H1 (cell line): ENCODE measurements at regions not wholly inside any gene's neighbourhood (a gene's known extent, or its start where the extent isn't known, plus 50 kb on each side); places are given as distances from the start of the nearest gene placed in this dataset.

Source experiments
- CTCF ChIA-PET: fragments of 300-600 bp; sonication (Branson Sonifier 250); formaldehyde crosslinking; loops from one replicate; lab custom pipeline; 2021; ENCODE audit not compliant: partially characterized antibody; lab: Charles Lee
- POLR2A ChIA-PET: fragments of 300-600 bp; sonication (Branson Sonifier 250); formaldehyde crosslinking; loops from one replicate; lab custom pipeline; 2021; ENCODE audit warnings: inconsistent platforms; ENCODE audit not compliant: partially characterized antibody; lab: Charles Lee
- DNase-seq, 2 experiments: peaks; one replicate each; pipeline versions ENCODE4 v3.0.0 to v3.0.0-alpha.2; 2010 to 2022; ENCODE audit warnings: low spot score in 2 of 2, low read depth in 1 of 2, mixed read lengths in 1 of 2
- FAIRE-seq: peaks from 2 replicates; lab custom pipeline; 2011; peaks lifted over from hg19 to GRCh38; lab: Jason Lieb, UNC
- H2AFZ ChIP-seq: 2 replicates; pipeline ENCODE4 v1.8.1; 2012; ENCODE audit warnings: low read length, inconsistent platforms
- H2AK5ac ChIP-seq: 2 replicates; pipeline ENCODE4 v1.6.1; 2013; ENCODE audit warnings: low read depth, low read length
- H2BK120ac ChIP-seq: replicated peaks from 2 replicates; pipeline ENCODE3; 2013; ENCODE audit warnings: low read depth, low read length, inconsistent platforms
- H2BK12ac ChIP-seq: 2 replicates; pipeline ENCODE4 v1.6.1; 2013; ENCODE audit warnings: low read depth, low read length
- H2BK15ac ChIP-seq: 2 replicates; pipeline ENCODE4 v1.6.1; 2013; ENCODE audit warnings: low read length
- H2BK20ac ChIP-seq: 2 replicates; pipeline ENCODE4 v1.6.1; 2013; ENCODE audit warnings: low read length
- H2BK5ac ChIP-seq: 2 replicates; pipeline ENCODE4 v1.6.1; 2013; ENCODE audit warnings: low read depth, low read length
- H3K14ac ChIP-seq: 2 replicates; pipeline ENCODE4 v1.6.1; 2013; ENCODE audit warnings: inconsistent platforms; ENCODE audit not compliant: insufficient read length
- H3K18ac ChIP-seq: 2 replicates; pipeline ENCODE4 v1.6.1; 2013; ENCODE audit warnings: low read length; ENCODE audit errors: extremely low read depth
- H3K23ac ChIP-seq: 2 replicates; pipeline ENCODE4 v1.6.1; 2013; ENCODE audit warnings: inconsistent platforms; ENCODE audit not compliant: insufficient read length
- H3K23me2 ChIP-seq: 2 replicates; pipeline ENCODE4 v1.6.1; 2013; ENCODE audit warnings: low read depth, low read length
- H3K27ac ChIP-seq: 2 replicates; pipeline ENCODE4 v1.6.1; 2011; ENCODE audit warnings: low read depth, low read length, inconsistent platforms
- H3K27me3 ChIP-seq, 4 experiments: replicated peaks in 1 of 4; 1 replicate in 1 of 4; 2 replicates in 3 of 4; pipeline versions ENCODE4 v1.6.1 to v1.8.1; 2011 to 2013; ENCODE audit warnings: low read length in 3 of 4, mild to moderate bottlenecking in 3 of 4, inconsistent platforms in 2 of 4, mixed read lengths in 2 of 4, moderate library complexity in 1 of 4; ENCODE audit not compliant: control insufficient read depth in 3 of 4, insufficient read depth in 3 of 4; ENCODE audit errors: extremely low read depth in 1 of 4
- H3K36me3 ChIP-seq, 4 experiments: 2 replicates each; pipeline versions ENCODE4 v1.6.1 to v1.8.1; 2011 to 2013; ENCODE audit warnings: mild to moderate bottlenecking in 4 of 4, low read length in 3 of 4, moderate library complexity in 2 of 4, control low read depth in 1 of 4, inconsistent platforms in 1 of 4; ENCODE audit not compliant: insufficient read depth in 4 of 4, control insufficient read depth in 2 of 4
- H3K4ac ChIP-seq: replicated peaks from 2 replicates; pipeline ENCODE3; 2013; ENCODE audit warnings: low read length, low read depth, mixed read lengths, inconsistent platforms; ENCODE audit not compliant: insufficient read length
- H3K4me1 ChIP-seq, 4 experiments: replicated peaks in 1 of 4; 1 replicate in 1 of 4; 2 replicates in 3 of 4; pipeline versions ENCODE4 v1.6.1 to v1.8.1; 2011 to 2013; ENCODE audit warnings: low read length in 3 of 4, inconsistent platforms in 2 of 4, mixed read lengths in 1 of 4; ENCODE audit not compliant: insufficient read depth in 4 of 4, control insufficient read depth in 3 of 4
- H3K4me2 ChIP-seq, 2 experiments: 2 replicates each; pipeline versions ENCODE4 v1.6.1 to v1.8.1; 2011 to 2013; ENCODE audit warnings: low read depth in 2 of 2, low read length in 2 of 2, control low read depth in 1 of 2, inconsistent platforms in 1 of 2, mild to moderate bottlenecking in 1 of 2; ENCODE audit not compliant: insufficient read depth in 1 of 2
- H3K4me3 ChIP-seq, 4 experiments: fragments of 200-600, 300-600 bp in 1 of 4; sonication (generic), shearing (Covaris generic), sonication (Bioruptor Twin) in 1 of 4; 2 replicates each; pipeline versions ENCODE4 v1.5.1 to v1.8.1; 2011 to 2016; ENCODE audit warnings: low read length in 4 of 4, low read depth in 3 of 4, control low read depth in 2 of 4, inconsistent platforms in 2 of 4, mild to moderate bottlenecking in 2 of 4, mixed read lengths in 1 of 4, moderate library complexity in 1 of 4; ENCODE audit not compliant: insufficient read depth in 2 of 4; ENCODE audit errors: extremely low read depth in 1 of 4
- H3K56ac ChIP-seq: replicated peaks from 2 replicates; pipeline ENCODE3; 2013; ENCODE audit warnings: low read depth, mild to moderate bottlenecking, mixed read lengths, low read length, inconsistent platforms; ENCODE audit not compliant: insufficient read length
- H3K79me1 ChIP-seq: 2 replicates; pipeline ENCODE4 v1.6.1; 2013; ENCODE audit warnings: low read depth, low read length, control low read depth
- H3K79me2 ChIP-seq, 2 experiments: 2 replicates each; pipeline versions ENCODE4 v1.6.1 to v1.8.1; 2012 to 2013; ENCODE audit warnings: low read length in 2 of 2, mild to moderate bottlenecking in 2 of 2, inconsistent platforms in 1 of 2; ENCODE audit not compliant: insufficient read depth in 2 of 2, control insufficient read depth in 1 of 2
- H3K9ac ChIP-seq, 4 experiments: replicated peaks in 1 of 4; 1 replicate in 1 of 4; 2 replicates in 3 of 4; pipeline versions ENCODE4 v1.6.1 to v1.8.1; 2011 to 2013; ENCODE audit warnings: low read depth in 3 of 4, low read length in 3 of 4, control low read depth in 2 of 4, mild to moderate bottlenecking in 2 of 4, moderate library complexity in 2 of 4, inconsistent platforms in 1 of 4; ENCODE audit errors: extremely low read depth in 1 of 4
- H3K9me3 ChIP-seq, 2 experiments: 2 replicates each; pipeline versions ENCODE4 v1.6.1 to v1.8.1; 2012 to 2013; ENCODE audit warnings: mild to moderate bottlenecking in 2 of 2, moderate library complexity in 2 of 2, control low read depth in 1 of 2, inconsistent platforms in 1 of 2, low read depth in 1 of 2, low read length in 1 of 2, mixed read lengths in 1 of 2; ENCODE audit not compliant: insufficient read depth in 2 of 2
- H4K20me1 ChIP-seq, 2 experiments: replicated peaks in 1 of 2; 2 replicates each; pipeline versions ENCODE3 to v1.8.1; 2011 to 2013; ENCODE audit warnings: inconsistent platforms in 2 of 2, low read length in 2 of 2, mild to moderate bottlenecking in 1 of 2; ENCODE audit not compliant: insufficient read depth in 2 of 2, control insufficient read depth in 1 of 2
- H4K5ac ChIP-seq: 2 replicates; pipeline ENCODE4 v1.6.1; 2013; ENCODE audit warnings: low read length, low read depth, mixed read lengths, inconsistent platforms; ENCODE audit not compliant: insufficient read length
- H4K8ac ChIP-seq: 2 replicates; pipeline ENCODE4 v1.8.0; 2013; ENCODE audit warnings: mild to moderate bottlenecking, moderate library complexity, low read length, inconsistent platforms; ENCODE audit not compliant: insufficient read depth; ENCODE audit errors: extremely low read depth
- H4K91ac ChIP-seq: replicated peaks from 2 replicates; pipeline ENCODE3; 2013; ENCODE audit warnings: low read length, mixed read lengths, inconsistent platforms; ENCODE audit not compliant: insufficient read length
- BACH1 ChIP-seq: IDR thresholded peaks from 2 replicates; pipeline ENCODE4 v1.6.1; 2012; ENCODE audit warnings: low read length, improper control_type of control experiment
- BCL11A ChIP-seq, 2 experiments: IDR thresholded peaks; one replicate each; pipeline ENCODE4 v1.6.1; 2011; ENCODE audit warnings: low read depth in 2 of 2, low read length in 2 of 2, mild to moderate bottlenecking in 2 of 2
- E2F6 ChIP-seq: IDR thresholded peaks from 2 replicates; pipeline ENCODE4 v1.6.1; 2012; ENCODE audit warnings: inconsistent platforms
- GTF2F1 ChIP-seq: IDR thresholded peaks from 2 replicates; pipeline ENCODE4 v1.6.1; 2012; ENCODE audit warnings: low read depth, low read length, improper control_type of control experiment, borderline replicate concordance
- RNF2 ChIP-seq: fragments of 200-900, 300-1000 bp; sonication (generic); IDR thresholded peaks from 2 replicates; pipeline ENCODE4 v1.7.1; 2016; ENCODE audit warnings: borderline replicate concordance, low read depth, mild to moderate bottlenecking, antibody characterized with exemption, low read length; ENCODE audit not compliant: poor library complexity, severe bottlenecking; ENCODE audit errors: missing control alignments
- SIX5 ChIP-seq: IDR thresholded peaks from 2 replicates; pipeline ENCODE4 v1.6.1; 2011; ENCODE audit warnings: mild to moderate bottlenecking, low read depth, low read length
- SRF ChIP-seq: IDR thresholded peaks from 2 replicates; pipeline ENCODE4 v1.6.1; 2011; ENCODE audit warnings: mild to moderate bottlenecking, low read depth, low read length, moderate library complexity
- TAF1 ChIP-seq: IDR thresholded peaks from 2 replicates; pipeline ENCODE4 v1.6.1; 2011; ENCODE audit warnings: mild to moderate bottlenecking, low read depth, low read length
- USF2 ChIP-seq: IDR thresholded peaks from 2 replicates; pipeline ENCODE4 v1.6.1; 2011; ENCODE audit warnings: low read length, improper control_type of control experiment
- WGBS, 2 experiments: shearing (Covaris generic) in 1 of 2; methylation state at CpG; one replicate each; pipeline versions ENCODE4 v1.1.6 to v1.1.7; 2013 to 2015; ENCODE audit warnings: low lambda C conversion rate in 2 of 2, mixed read lengths in 2 of 2, inconsistent platforms in 1 of 2, low coverage in 1 of 2, missing lambda C conversion rate in 1 of 2; ENCODE audit not compliant: insufficient replicate concordance in 2 of 2, insufficient coverage in 1 of 2, insufficient read length in 1 of 2; ENCODE audit errors: extremely low coverage in 1 of 2, missing lambda C conversion rate in 1 of 2; 5-methylcytosine and 5-hydroxymethylcytosine counted together

- ChIA-PET POLR2A (no interaction called here), CTCF (interaction anchor here (0.6 kb wide), 2 partner anchors 11 to 603 kb away, joined by 3 to 4 read pairs; no protein-coding TSS in a partner anchor)
- Histone ChIP-seq H4K5ac (no peak overlapping the region), H2AFZ (no peak overlapping the region), H3K23ac (no peak overlapping the region), H3K14ac (no peak overlapping the region), H4K20me1 (no peaks in the 10 kb centered on the region), H2BK12ac (no peak overlapping the region), H3K36me3 (no peaks in the 10 kb centered on the region), H3K9me3 (no peaks in the 10 kb centered on the region), H3K23me2 (no peaks in the 10 kb centered on the region), H4K91ac (no peak overlapping the region), H3K27ac (no peak overlapping the region), H3K18ac (no peak overlapping the region), H3K4ac (no peak overlapping the region), H3K4me1 (no peaks in the 10 kb centered on the region), H3K79me1 (no peaks in the 10 kb centered on the region), H3K9ac (no peak overlapping the region), H2BK5ac (no peak overlapping the region), H2BK120ac (no peak overlapping the region), H3K4me2 (no peak overlapping the region), H3K56ac (no peak overlapping the region), H2BK15ac (no peak overlapping the region), H3K4me3 (no peak overlapping the region), H3K79me2 (no peaks in the 10 kb centered on the region), H2AK5ac (no peak overlapping the region), H4K8ac (no peak overlapping the region), H2BK20ac (no peak overlapping the region), H3K27me3 (no peaks in the 10 kb centered on the region)
- no peak for TF ChIP-seq GTF2F1
- no peak for TF ChIP-seq TAF1
- TF ChIP-seq BACH1 = no peak
- TF ChIP-seq SIX5 = no peak
- TF ChIP-seq RNF2 = no peak
- TF ChIP-seq E2F6 = no peak
- no peak for TF ChIP-seq USF2
- no peak for TF ChIP-seq SRF
- no peak for TF ChIP-seq BCL11A (IDR thresholded peaks at IDR 0.05; ENCODE audit: low read depth in 2 of 2, low read length in 2 of 2)
- 89% methylated on average over 2 of the region's 2 CpGs; no CpG with 5 or more reads in 1 of the 2 experiments for WGBS, 2 experiments
- no peak for FAIRE-seq
- DNase-seq = no peak
Measured at GRCh38 chr2:66673286-66673685, 238.4 kb downstream of the MEIS1 start.
